GM06990 (cell line): ENCODE measurements at regions not wholly inside any gene's neighbourhood (a gene's known extent, or its start where the extent isn't known, plus 50 kb on each side); places are given as distances from the start of the nearest gene placed in this dataset.

Experiments
- DNase-seq: peaks from one replicate; pipeline ENCODE4 v3.0.0-alpha.2; 2011; ENCODE audit not compliant: insufficient read length; ENCODE audit errors: extremely low read depth
- H3K27me3 ChIP-seq: replicated peaks from 2 replicates; pipeline ENCODE4 v1.6.0; 2011; ENCODE audit warnings: low read length; ENCODE audit not compliant: control insufficient read depth, insufficient read depth
- H3K36me3 ChIP-seq: 2 replicates; pipeline ENCODE4 v1.5.1; 2011; ENCODE audit warnings: low read length; ENCODE audit not compliant: control insufficient read depth, insufficient read depth
- H3K4me3 ChIP-seq: replicated peaks from 2 replicates; pipeline ENCODE4 v1.5.1; 2011; ENCODE audit warnings: low read depth, mild to moderate bottlenecking, control low read depth, low read length
- TF ChIP-seq, protein P1 (sequence below): IDR thresholded peaks from 2 replicates; pipeline ENCODE4 v1.5.1; 2011; ENCODE audit warnings: low read length, control low read depth, mild to moderate bottlenecking, inconsistent platforms; ENCODE audit not compliant: insufficient read depth, poor library complexity, severe bottlenecking

DNA sequence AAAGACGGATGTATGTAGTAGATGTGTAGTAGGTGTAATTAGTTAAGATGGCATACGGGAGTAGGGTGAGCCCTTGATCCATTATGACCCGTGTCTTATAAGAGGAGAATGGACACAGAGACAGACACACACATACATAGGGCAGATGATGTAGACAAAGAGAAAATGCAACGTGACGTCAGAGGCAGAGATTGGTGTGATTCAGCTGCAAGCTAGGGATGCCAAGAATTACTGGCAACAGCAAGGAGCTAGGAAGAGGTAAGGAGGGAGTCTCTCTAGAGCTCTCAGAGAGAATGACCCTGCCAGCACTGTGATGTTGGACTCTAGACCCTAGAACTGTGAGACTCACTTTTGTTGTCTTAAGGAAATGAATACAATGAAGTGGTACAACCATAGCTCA, 247.0 kb upstream of the HABP2 start:
- Histone ChIP-seq H3K27me3 (no peaks in the 10 kb centered on the region), H3K36me3 (no peaks in the 10 kb centered on the region), H3K4me3 (no peak overlapping the region)
- no peak for DNase-seq
- TF ChIP-seq, protein P1, sequence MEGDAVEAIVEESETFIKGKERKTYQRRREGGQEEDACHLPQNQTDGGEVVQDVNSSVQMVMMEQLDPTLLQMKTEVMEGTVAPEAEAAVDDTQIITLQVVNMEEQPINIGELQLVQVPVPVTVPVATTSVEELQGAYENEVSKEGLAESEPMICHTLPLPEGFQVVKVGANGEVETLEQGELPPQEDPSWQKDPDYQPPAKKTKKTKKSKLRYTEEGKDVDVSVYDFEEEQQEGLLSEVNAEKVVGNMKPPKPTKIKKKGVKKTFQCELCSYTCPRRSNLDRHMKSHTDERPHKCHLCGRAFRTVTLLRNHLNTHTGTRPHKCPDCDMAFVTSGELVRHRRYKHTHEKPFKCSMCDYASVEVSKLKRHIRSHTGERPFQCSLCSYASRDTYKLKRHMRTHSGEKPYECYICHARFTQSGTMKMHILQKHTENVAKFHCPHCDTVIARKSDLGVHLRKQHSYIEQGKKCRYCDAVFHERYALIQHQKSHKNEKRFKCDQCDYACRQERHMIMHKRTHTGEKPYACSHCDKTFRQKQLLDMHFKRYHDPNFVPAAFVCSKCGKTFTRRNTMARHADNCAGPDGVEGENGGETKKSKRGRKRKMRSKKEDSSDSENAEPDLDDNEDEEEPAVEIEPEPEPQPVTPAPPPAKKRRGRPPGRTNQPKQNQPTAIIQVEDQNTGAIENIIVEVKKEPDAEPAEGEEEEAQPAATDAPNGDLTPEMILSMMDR = no peak

DNA sequence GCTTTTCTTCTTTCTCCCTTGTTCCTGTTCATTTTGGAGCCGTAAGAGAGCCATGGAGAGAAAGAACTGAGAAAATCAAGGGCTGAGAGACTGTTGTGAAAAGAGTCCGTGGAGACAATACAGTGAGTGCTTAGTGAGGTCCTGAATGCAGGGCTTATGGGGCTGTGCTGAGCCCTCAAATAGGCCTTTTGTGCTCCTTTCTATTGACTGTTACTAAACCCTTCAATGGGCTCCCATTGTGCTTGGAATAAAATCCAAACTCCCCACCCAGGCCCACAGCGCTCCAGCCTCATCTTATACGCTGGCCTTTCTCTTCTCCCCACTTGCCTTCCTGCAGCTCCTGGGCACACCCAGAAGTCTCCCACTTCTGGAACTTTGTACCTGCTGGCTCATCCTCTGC, 243.1 kb upstream of the HABP2 start:
- Histone ChIP-seq H3K27me3 (no peaks in the 10 kb centered on the region), H3K4me3 (no peak overlapping the region), H3K36me3 (no peaks in the 10 kb centered on the region)
- TF ChIP-seq, protein P1 = no peak
- DNase-seq = no peak

DNA sequence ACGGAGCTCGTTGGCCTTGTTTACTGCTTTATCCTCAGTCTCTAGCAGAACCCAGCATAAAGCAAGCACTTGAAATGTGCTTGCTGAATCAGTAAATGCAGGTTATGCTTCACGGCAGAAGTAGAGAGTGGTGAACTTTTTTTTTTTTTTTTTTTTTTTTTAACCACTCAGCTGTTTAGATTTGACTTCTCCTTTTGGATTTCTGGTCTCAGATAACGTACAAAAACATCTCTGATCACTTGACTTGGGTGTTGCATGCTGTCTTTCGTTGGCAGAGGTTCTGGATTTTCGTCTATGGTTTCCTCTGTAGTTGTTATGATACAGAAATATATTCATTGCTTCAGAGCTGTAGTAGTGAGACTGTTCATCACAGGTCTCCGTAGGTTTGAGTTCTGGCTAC, 242.5 kb upstream of the HABP2 start:
- no peaks in the 10 kb centered on the region for H3K36me3 ChIP-seq
- TF ChIP-seq, protein P1 = no peak
- DNase-seq = no peak
- H3K27me3 ChIP-seq = no peaks in the 10 kb centered on the region
- H3K4me3 ChIP-seq = no peak overlapping the region

DNA sequence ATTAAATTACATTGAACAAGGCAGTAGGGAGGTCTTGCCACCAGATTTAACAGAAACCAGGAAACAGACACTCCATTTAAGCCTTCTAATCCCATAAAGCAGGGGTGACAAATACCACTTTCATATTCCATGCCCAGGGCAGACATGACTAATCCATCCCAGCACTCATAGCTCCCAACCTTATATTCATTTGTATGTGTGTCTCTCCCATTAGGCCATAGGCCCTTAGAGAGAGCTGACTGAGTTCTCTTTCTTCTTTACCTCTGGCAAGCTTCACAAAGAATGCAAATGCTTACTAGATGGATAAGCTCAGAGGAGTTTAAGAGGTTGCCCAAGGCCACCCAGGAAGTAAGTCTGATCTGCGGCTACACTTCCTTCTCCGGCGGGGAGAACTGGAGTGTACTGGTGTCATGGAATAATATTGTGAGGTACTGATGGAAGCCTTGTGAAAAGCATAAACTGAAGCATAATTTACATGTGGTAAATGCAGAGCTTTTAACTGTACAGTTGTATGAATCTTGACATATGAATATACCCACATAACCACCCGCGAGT, 239.7 kb upstream of the HABP2 start:
- DNase-seq = no peak
- TF ChIP-seq, protein P1 = no peak
- H3K4me3 ChIP-seq = no peak overlapping the region

DNA sequence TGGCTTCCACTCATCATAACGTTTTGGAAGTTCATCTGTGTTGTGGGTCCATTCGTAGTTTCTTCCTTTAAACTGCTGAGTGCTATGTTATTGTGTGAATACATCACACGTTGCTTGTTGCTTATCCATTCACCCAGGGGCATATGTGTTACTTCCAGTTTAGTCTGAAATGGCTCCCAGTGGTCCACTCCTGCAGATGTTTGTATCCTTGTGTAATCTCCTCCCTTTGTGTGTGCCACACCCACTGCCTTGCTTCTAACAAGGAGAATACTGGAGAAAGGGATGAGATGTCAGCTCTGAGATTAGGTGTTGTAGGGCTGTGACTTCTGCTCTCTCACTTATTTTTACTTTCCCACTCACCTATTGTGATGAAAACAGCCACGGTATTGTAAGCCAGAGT, 239.1 kb upstream of the HABP2 start:
- TF ChIP-seq, protein P1 = no peak
- H3K27me3 ChIP-seq = no peaks in the 10 kb centered on the region
- no peak for DNase-seq

More for the DNA sequence above, 239.7 kb upstream of the HABP2 start:
- Histone ChIP-seq H3K27me3 (no peaks in the 10 kb centered on the region), H3K36me3 (no peaks in the 10 kb centered on the region)

DNA sequence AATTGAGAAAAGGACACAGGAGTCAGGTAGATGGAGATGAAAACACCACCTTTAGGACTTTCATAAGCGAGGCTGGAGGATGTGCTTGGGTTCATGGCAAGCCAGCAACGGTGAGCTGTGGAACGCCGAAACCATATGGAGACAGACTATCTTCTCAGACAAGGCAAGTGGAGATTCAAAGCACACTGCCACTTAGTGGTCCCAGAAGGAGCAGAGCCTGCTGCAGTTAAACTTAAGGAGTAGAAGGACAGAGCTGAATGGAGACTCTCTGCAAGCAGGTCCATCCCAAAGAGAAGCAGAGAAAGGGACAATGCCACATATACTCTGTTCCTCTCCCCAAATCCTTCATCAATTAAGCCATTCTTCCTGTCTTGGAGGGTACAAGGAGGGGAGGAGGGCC, 236.3 kb upstream of the HABP2 start:
- H3K4me3 ChIP-seq = no peak overlapping the region
- no peaks in the 10 kb centered on the region for H3K27me3 ChIP-seq
- DNase-seq = no peak
- H3K36me3 ChIP-seq = no peaks in the 10 kb centered on the region
- TF ChIP-seq, protein P1 = no peak

More for the DNA sequence above, 239.1 kb upstream of the HABP2 start:
- H3K36me3 ChIP-seq = no peaks in the 10 kb centered on the region
- H3K4me3 ChIP-seq = no peak overlapping the region
